HG02588 (cell line): ENCODE measurements at regions not wholly inside any gene's neighbourhood (a gene's known extent, or its start where the extent isn't known, plus 50 kb on each side); places are given as distances from the start of the nearest gene placed in this dataset.
"Not testable (repeated sequence)": the region's sequence is repeated elsewhere in the genome, so short reads cannot be mapped to it uniquely, and the experiment has no call there.

Source experiments
- ATAC-seq: cut with Tn5 transposase; IDR thresholded peaks from one replicate; pipeline ENCODE4 v1.9.1; 2021; ENCODE audit warnings: mild to moderate bottlenecking, moderate library complexity; ENCODE audit not compliant: unreplicated experiment

GRCh38 chr11:43177975-43178374, 133.8 kb upstream of the API5 start:
- no peak for ATAC-seq

GRCh38 chr11:43194459-43194858, 117.3 kb upstream of the API5 start:
- not testable (repeated sequence) for ATAC-seq

- ATAC-seq: no peak
Observed at GRCh38 chr11:43197379-43197778, 114.4 kb upstream of the API5 start.

GRCh38 chr11:43200031-43200430, 111.8 kb upstream of the API5 start:
- no peak for ATAC-seq

GRCh38 chr11:43212279-43212678, 99.5 kb upstream of the API5 start:
- ATAC-seq: no peak

- no peak for ATAC-seq
Observed at GRCh38 chr11:43214471-43214870, 97.3 kb upstream of the API5 start.

GRCh38 chr11:43217849-43218248, 93.9 kb upstream of the API5 start:
- ATAC-seq: no peak

- no peak for ATAC-seq
Observed at GRCh38 chr11:43222215-43222614, 89.6 kb upstream of the API5 start.

- ATAC-seq: no peak
Observed at GRCh38 chr11:43223026-43223425, 88.8 kb upstream of the API5 start.

- no peak for ATAC-seq
Observed at GRCh38 chr11:43234881-43235280, 76.9 kb upstream of the API5 start.

- ATAC-seq: no peak
Observed at GRCh38 chr11:43238341-43238740, 73.5 kb upstream of the API5 start.

GRCh38 chr11:43239791-43240190, 72.0 kb upstream of the API5 start:
- no peak for ATAC-seq

GRCh38 chr11:43242401-43242800, 69.4 kb upstream of the API5 start:
- ATAC-seq: no peak

- ATAC-seq: no peak
Observed at GRCh38 chr11:43243927-43244326, 67.9 kb upstream of the API5 start.

GRCh38 chr11:43245466-43245865, 66.3 kb upstream of the API5 start:
- ATAC-seq: no peak

- ATAC-seq: no peak
Observed at GRCh38 chr11:43250309-43250708, 61.5 kb upstream of the API5 start.

GRCh38 chr11:43261775-43262174, 50.0 kb upstream of the API5 start:
- ATAC-seq: no peak
